H9 (cell line): ENCODE measurements at regions not wholly inside any gene's neighbourhood (a gene's known extent, or its start where the extent isn't known, plus 50 kb on each side); places are given as distances from the start of the nearest gene placed in this dataset.

Source experiments
- DNase-seq: peaks from one replicate; pipeline ENCODE4 v3.0.0-alpha.2; 2017
- H2AFZ ChIP-seq: one replicate; pipeline ENCODE4 v1.6.1; 2013; ENCODE audit warnings: mild to moderate bottlenecking, low read length, control low read depth, moderate library complexity
- H2AK5ac ChIP-seq: 2 replicates; pipeline ENCODE4 v1.6.1; 2013; ENCODE audit warnings: low read length, control low read depth, mixed read lengths; ENCODE audit not compliant: insufficient read length
- H2BK120ac ChIP-seq: one replicate; pipeline ENCODE4 v1.6.1; 2013; ENCODE audit warnings: low read depth, mild to moderate bottlenecking, low read length, control low read depth, inconsistent platforms; ENCODE audit not compliant: poor library complexity, severe bottlenecking
- H2BK12ac ChIP-seq: 2 replicates; pipeline ENCODE4 v1.6.1; 2013; ENCODE audit warnings: low read length, control low read depth, mixed read lengths, low read depth; ENCODE audit not compliant: insufficient read length
- H2BK15ac ChIP-seq: 2 replicates; pipeline ENCODE4 v1.6.1; 2013; ENCODE audit warnings: low read depth, low read length, control low read depth
- H2BK20ac ChIP-seq: one replicate; pipeline ENCODE4 v1.6.1; 2013; ENCODE audit warnings: low read depth, mild to moderate bottlenecking, low read length, control low read depth, inconsistent platforms; ENCODE audit not compliant: poor library complexity, severe bottlenecking
- H2BK5ac ChIP-seq: 2 replicates; pipeline ENCODE4 v1.6.1; 2013; ENCODE audit warnings: low read length, control low read depth, mixed read lengths; ENCODE audit not compliant: insufficient read length
- H3K14ac ChIP-seq: 2 replicates; pipeline ENCODE4 v1.6.1; 2013; ENCODE audit warnings: low read length, control low read depth; ENCODE audit not compliant: insufficient read depth
- H3K18ac ChIP-seq: 2 replicates; pipeline ENCODE4 v1.6.1; 2013; ENCODE audit warnings: low read depth, mild to moderate bottlenecking, mixed read lengths, low read length, control low read depth; ENCODE audit not compliant: insufficient read length
- H3K23ac ChIP-seq: 2 replicates; pipeline ENCODE4 v1.6.1; 2013; ENCODE audit warnings: low read length, control low read depth, mixed read lengths, low read depth; ENCODE audit not compliant: insufficient read length
- H3K23me2 ChIP-seq: 2 replicates; pipeline ENCODE4 v1.6.1; 2013; ENCODE audit warnings: low read depth, mild to moderate bottlenecking, mixed read lengths, low read length, control low read depth; ENCODE audit not compliant: insufficient read length, poor library complexity, severe bottlenecking
- H3K27ac ChIP-seq: 2 replicates; pipeline ENCODE4 v1.5.1; 2013; ENCODE audit warnings: low read length, control low read depth, mixed read lengths, low read depth; ENCODE audit not compliant: insufficient read length
- H3K27me3 ChIP-seq: 2 replicates; pipeline ENCODE4 v1.6.1; 2013; ENCODE audit warnings: low read length, control low read depth, inconsistent platforms; ENCODE audit not compliant: insufficient read depth
- H3K4ac ChIP-seq: 2 replicates; pipeline ENCODE4 v1.6.1; 2013; ENCODE audit warnings: low read depth, mild to moderate bottlenecking, control low read depth, inconsistent platforms, low read length, moderate library complexity
- H3K4me1 ChIP-seq: 2 replicates; pipeline ENCODE4 v1.6.1; 2013; ENCODE audit warnings: low read length, control low read depth, inconsistent platforms; ENCODE audit not compliant: insufficient read depth
- H3K4me2 ChIP-seq: 2 replicates; pipeline ENCODE4 v1.6.1; 2013; ENCODE audit warnings: low read length, control low read depth, mixed read lengths; ENCODE audit not compliant: insufficient read length, insufficient read depth
- H3K56ac ChIP-seq: 2 replicates; pipeline ENCODE4 v1.6.1; 2013; ENCODE audit warnings: low read depth, mild to moderate bottlenecking, mixed read lengths, low read length, control low read depth; ENCODE audit not compliant: insufficient read length
- H3K79me1 ChIP-seq: 2 replicates; pipeline ENCODE4 v1.6.1; 2013; ENCODE audit warnings: low read depth, mild to moderate bottlenecking, moderate library complexity, low read length, control low read depth, inconsistent platforms; ENCODE audit not compliant: insufficient read depth, poor library complexity, severe bottlenecking
- H3K79me2 ChIP-seq: 2 replicates; pipeline ENCODE4 v1.6.1; 2013; ENCODE audit warnings: low read length, control low read depth, inconsistent platforms; ENCODE audit not compliant: insufficient read depth
- H3K9ac ChIP-seq: 2 replicates; pipeline ENCODE4 v1.6.1; 2013; ENCODE audit warnings: low read length, control low read depth, mixed read lengths; ENCODE audit not compliant: insufficient read length; ENCODE audit errors: extremely low read depth
- H3K9me3 ChIP-seq: one replicate; pipeline ENCODE4 v1.6.1; 2013; ENCODE audit warnings: low read depth, low read length, inconsistent platforms; ENCODE audit not compliant: control insufficient read depth
- H3T11ph ChIP-seq: one replicate; pipeline ENCODE4 v1.6.1; 2013; ENCODE audit warnings: mild to moderate bottlenecking, low read length, control low read depth, inconsistent platforms
- H4K20me1 ChIP-seq: one replicate; pipeline ENCODE4 v1.6.1; 2013; ENCODE audit not compliant: control insufficient read depth, insufficient read length, insufficient read depth
- H4K5ac ChIP-seq: 2 replicates; pipeline ENCODE4 v1.6.1; 2013; ENCODE audit warnings: low read depth, mild to moderate bottlenecking, mixed read lengths, low read length, control low read depth; ENCODE audit not compliant: insufficient read length
- H4K8ac ChIP-seq: replicated peaks from 2 replicates; pipeline ENCODE4 v1.6.1; 2013; ENCODE audit warnings: low read length, control low read depth, mixed read lengths, low read depth; ENCODE audit not compliant: insufficient read length
- H4K91ac ChIP-seq: 2 replicates; pipeline ENCODE4 v1.6.1; 2013; ENCODE audit warnings: low read depth, mild to moderate bottlenecking, moderate library complexity, mixed read lengths, low read length, control low read depth; ENCODE audit not compliant: insufficient read length
- H3K27ac Mint-ChIP-seq, 3 experiments: 2 replicates in 2 of 3; 3 replicates in 1 of 3; pipeline ENCODE4 v1.8.0; 2020 to 2021; ENCODE audit warnings: mixed read lengths in 3 of 3, mild to moderate bottlenecking in 1 of 3, moderate library complexity in 1 of 3
- H3K27me3 Mint-ChIP-seq: 2 replicates; pipeline ENCODE4 v1.8.0; 2021; ENCODE audit warnings: low read depth, mild to moderate bottlenecking, moderate library complexity, mixed read lengths
- H3K36me3 Mint-ChIP-seq, 3 experiments: 2 replicates in 2 of 3; 3 replicates in 1 of 3; pipeline ENCODE4 v1.8.0; 2020 to 2021; ENCODE audit warnings: low read depth in 3 of 3, mixed read lengths in 3 of 3; ENCODE audit not compliant: insufficient read depth in 1 of 3
- H3K4me1 Mint-ChIP-seq, 2 experiments: 2 replicates each; pipeline ENCODE4 v1.8.0; 2020; ENCODE audit warnings: mixed read lengths in 2 of 2
- H3K4me3 Mint-ChIP-seq, 2 experiments: 2 replicates in 1 of 2; 3 replicates in 1 of 2; pipeline ENCODE4 v1.8.0; 2020 to 2021; ENCODE audit warnings: mild to moderate bottlenecking in 2 of 2, mixed read lengths in 2 of 2, moderate library complexity in 1 of 2
- H3K9me3 Mint-ChIP-seq, 2 experiments: 2 replicates in 1 of 2; 3 replicates in 1 of 2; pipeline ENCODE4 v1.8.0; 2020; ENCODE audit warnings: mild to moderate bottlenecking in 2 of 2, mixed read lengths in 2 of 2, moderate library complexity in 1 of 2
- WGBS: extraction: QIAGEN DNeasy Blood & Tissue Kit; methylation state at CpG from one replicate; pipeline ENCODE4 v1.1.7; 2013; ENCODE audit warnings: missing lambda C conversion rate, low lambda C conversion rate, mixed read lengths; ENCODE audit not compliant: insufficient read length; ENCODE audit errors: extremely low coverage; 5-methylcytosine and 5-hydroxymethylcytosine counted together
- TF ChIP-seq, protein P1 (sequence below): fragments of 200-600 bp; sonication (generic); conservative IDR thresholded peaks from 3 replicates; pipeline ENCODE4 v1.8.0; 2021; ENCODE audit warnings: antibody characterized with exemption, mild to moderate bottlenecking

GRCh38 chr4:138650929-138651448 lies 364.6 kb upstream of the NOCT start:
- H2BK15ac ChIP-seq, result no peak overlapping the region
- H3K4ac ChIP-seq, result no peak overlapping the region
- no peak overlapping the region for H4K91ac ChIP-seq
- no peak overlapping the region for H2BK20ac ChIP-seq
- no peaks in the 10 kb centered on the region for H3K79me2 ChIP-seq
- no peak for DNase-seq
- no peaks in the 10 kb centered on the region; the same call in 1 of the 2 replicates for H3K27me3 ChIP-seq
- H2BK5ac ChIP-seq, result no peak overlapping the region
- Mint-ChIP-seq H3K4me3 (no peak overlapping the region), H3K27ac (no peak overlapping the region; a peak in 1 of 7 replicates), H3K36me3 (peaks cover 0 to 13% (median 7%) of the 10 kb centered on the region in 3 experiments; a peak in 4 of 7 replicates), H3K4me1 (peaks cover 17 to 25% of the 10 kb centered on the region in 2 experiments), H3K27me3 (no peaks in the 10 kb centered on the region), H3K9me3 (no peaks in the 10 kb centered on the region; a peak in 5 of 5 replicates)
- no peak overlapping the region for H2BK120ac ChIP-seq
- H3K4me1 ChIP-seq, result peaks cover 6% of the 10 kb centered on the region; the same call in 1 of the 2 replicates
- no peak overlapping the region for H3K27ac ChIP-seq
- H2AK5ac ChIP-seq, result no peak overlapping the region
- TF ChIP-seq, protein P1, sequence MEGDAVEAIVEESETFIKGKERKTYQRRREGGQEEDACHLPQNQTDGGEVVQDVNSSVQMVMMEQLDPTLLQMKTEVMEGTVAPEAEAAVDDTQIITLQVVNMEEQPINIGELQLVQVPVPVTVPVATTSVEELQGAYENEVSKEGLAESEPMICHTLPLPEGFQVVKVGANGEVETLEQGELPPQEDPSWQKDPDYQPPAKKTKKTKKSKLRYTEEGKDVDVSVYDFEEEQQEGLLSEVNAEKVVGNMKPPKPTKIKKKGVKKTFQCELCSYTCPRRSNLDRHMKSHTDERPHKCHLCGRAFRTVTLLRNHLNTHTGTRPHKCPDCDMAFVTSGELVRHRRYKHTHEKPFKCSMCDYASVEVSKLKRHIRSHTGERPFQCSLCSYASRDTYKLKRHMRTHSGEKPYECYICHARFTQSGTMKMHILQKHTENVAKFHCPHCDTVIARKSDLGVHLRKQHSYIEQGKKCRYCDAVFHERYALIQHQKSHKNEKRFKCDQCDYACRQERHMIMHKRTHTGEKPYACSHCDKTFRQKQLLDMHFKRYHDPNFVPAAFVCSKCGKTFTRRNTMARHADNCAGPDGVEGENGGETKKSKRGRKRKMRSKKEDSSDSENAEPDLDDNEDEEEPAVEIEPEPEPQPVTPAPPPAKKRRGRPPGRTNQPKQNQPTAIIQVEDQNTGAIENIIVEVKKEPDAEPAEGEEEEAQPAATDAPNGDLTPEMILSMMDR, result no peak
- no peak overlapping the region for H2AFZ ChIP-seq
- H2BK12ac ChIP-seq, result no peak overlapping the region
- H3K9ac ChIP-seq, result no peak overlapping the region
- no peaks in the 10 kb centered on the region for H4K20me1 ChIP-seq
- H3K79me1 ChIP-seq, result no peaks in the 10 kb centered on the region
- no peak overlapping the region for H3K4me2 ChIP-seq
- WGBS, result no CpG with 5 or more reads among the region's 2 CpGs
- H3K23me2 ChIP-seq, result no peaks in the 10 kb centered on the region
- H4K5ac ChIP-seq, result no peak overlapping the region
- H3K23ac ChIP-seq, result no peak overlapping the region
- no peak overlapping the region for H3K14ac ChIP-seq
- no peak overlapping the region for H3T11ph ChIP-seq
- H3K9me3 ChIP-seq, result no peaks in the 10 kb centered on the region
- H4K8ac ChIP-seq, result no peak overlapping the region
- no peak overlapping the region for H3K56ac ChIP-seq
- no peak overlapping the region for H3K18ac ChIP-seq
